HEK293 (cell line): ENCODE measurements at regions not wholly inside any gene's neighbourhood (a gene's known extent, or its start where the extent isn't known, plus 50 kb on each side); places are given as distances from the start of the nearest gene placed in this dataset.

Experiments used
- CTCF ChIA-PET: fragments of 350-600 bp; formaldehyde crosslinking; extraction: SDS; loops from one replicate; lab custom pipeline; 2021; ENCODE audit warnings: antibody characterized with exemption; lab: Yijun Ruan, JAX
- POLR2A ChIA-PET: fragments of 300-600 bp; formaldehyde crosslinking; extraction: SDS; loops from one replicate; lab custom pipeline; 2020; ENCODE audit warnings: antibody characterized with exemption, inconsistent platforms; lab: Yijun Ruan, JAX
- H3K27ac ChIP-seq: fragments of 200-500 bp; sonication (Bioruptor generic); 2 replicates; pipeline ENCODE4 v1.5.1; 2014; ENCODE audit warnings: low read depth, low read length, control low read depth, inconsistent platforms; ENCODE audit errors: extremely low read depth
- H3K36me3 ChIP-seq, 2 experiments: fragments of 200-500 bp in 1 of 2; sonication (Bioruptor generic) in 1 of 2; 1 replicate in 1 of 2; 2 replicates in 1 of 2; pipeline ENCODE4 v1.5.1; 2014 to 2017; ENCODE audit warnings: inconsistent platforms in 2 of 2, low read length in 2 of 2; ENCODE audit not compliant: control insufficient read depth in 2 of 2, insufficient read depth in 1 of 2
- H3K4me1 ChIP-seq: fragments of 200-500 bp; sonication (Bioruptor generic); 2 replicates; pipeline ENCODE4 v1.5.1; 2014; ENCODE audit warnings: mild to moderate bottlenecking, low read length, inconsistent platforms; ENCODE audit not compliant: control insufficient read depth, insufficient read depth
- H3K4me3 ChIP-seq: 2 replicates; pipeline ENCODE4 v1.5.1; 2011; ENCODE audit warnings: low read depth, mild to moderate bottlenecking, control low read depth, low read length, moderate library complexity
- H3K9me3 ChIP-seq: fragments of 200-500 bp; sonication (Bioruptor generic); 2 replicates; pipeline ENCODE4 v1.5.1; 2014; ENCODE audit warnings: low read depth, low read length, inconsistent platforms; ENCODE audit not compliant: control insufficient read depth, insufficient read depth
- BCL6B ChIP-seq: fragments of 450-650 bp; formaldehyde crosslinking; IDR thresholded peaks from 2 replicates; pipeline ENCODE4 v1.5.1; 2017; ENCODE audit warnings: missing biosample characterization, missing genetic modification characterization
- GLI2 ChIP-seq: fragments of 450-650 bp; formaldehyde crosslinking; IDR thresholded peaks from 2 replicates; pipeline ENCODE4; 2017; ENCODE audit warnings: missing biosample characterization, missing genetic modification characterization, low read depth, borderline replicate concordance
- PRDM10 ChIP-seq: fragments of 450-650 bp; formaldehyde crosslinking; IDR thresholded peaks from 2 replicates; pipeline ENCODE4 v1.5.1; 2016; ENCODE audit warnings: missing biosample characterization, missing genetic modification characterization
- SETDB1 ChIP-seq: IDR thresholded peaks from one replicate; pipeline ENCODE4 v1.6.1; 2017; ENCODE audit warnings: mild to moderate bottlenecking, low read length, moderate library complexity, mixed read lengths; ENCODE audit not compliant: insufficient read length
- WT1 ChIP-seq: fragments of 450-650 bp; formaldehyde crosslinking; IDR thresholded peaks from 2 replicates; pipeline ENCODE4 v1.5.1; 2016; ENCODE audit warnings: missing biosample characterization, missing genetic modification characterization
- ZBTB21 ChIP-seq: fragments of 450-650 bp; formaldehyde crosslinking; IDR thresholded peaks from 2 replicates; pipeline ENCODE4 v1.5.1; 2017; ENCODE audit warnings: missing biosample characterization, missing genetic modification characterization
- ZBTB49 ChIP-seq: fragments of 450-650 bp; formaldehyde crosslinking; IDR thresholded peaks from 2 replicates; pipeline ENCODE4 v1.5.1; 2016; ENCODE audit warnings: missing biosample characterization, missing genetic modification characterization, low read depth
- ZFHX2 ChIP-seq: fragments of 450-650 bp; formaldehyde crosslinking; conservative IDR thresholded peaks from 2 replicates; pipeline ENCODE4 v1.5.1; 2016; ENCODE audit warnings: missing biosample characterization, missing genetic modification characterization
- ZNF426 ChIP-seq: fragments of 450-650 bp; formaldehyde crosslinking; IDR thresholded peaks from 2 replicates; pipeline ENCODE4 v1.5.1; 2017; ENCODE audit warnings: missing biosample characterization, missing genetic modification characterization, mild to moderate bottlenecking, inconsistent platforms, moderate library complexity
- ZNF473 ChIP-seq: fragments of 450-650 bp; formaldehyde crosslinking; IDR thresholded peaks from 2 replicates; pipeline ENCODE4 v1.5.1; 2017; ENCODE audit warnings: missing biosample characterization, missing genetic modification characterization
- ZNF488 ChIP-seq: fragments of 450-650 bp; formaldehyde crosslinking; IDR thresholded peaks from 2 replicates; pipeline ENCODE4 v1.5.1; 2016; ENCODE audit warnings: missing biosample characterization, missing genetic modification characterization
- ZNF501 ChIP-seq: fragments of 450-650 bp; formaldehyde crosslinking; IDR thresholded peaks from 2 replicates; pipeline ENCODE4 v1.5.1; 2016; ENCODE audit warnings: missing biosample characterization, missing genetic modification characterization
- ZNF530 ChIP-seq: fragments of 450-650 bp; formaldehyde crosslinking; IDR thresholded peaks from 2 replicates; pipeline ENCODE4 v1.5.1; 2016; ENCODE audit warnings: low read depth, missing biosample characterization, missing genetic modification characterization
- ZNF677 ChIP-seq: fragments of 450-650 bp; IDR thresholded peaks from 2 replicates; pipeline ENCODE4 v1.5.0; 2018; ENCODE audit warnings: missing biosample characterization, mild to moderate bottlenecking, missing genetic modification characterization, moderate library complexity
- ZSCAN18 ChIP-seq: fragments of 450-650 bp; formaldehyde crosslinking; IDR thresholded peaks from 2 replicates; pipeline ENCODE4 v1.5.1; 2016; ENCODE audit warnings: missing biosample characterization, missing genetic modification characterization

GRCh38 chr4:56220261-56220660, 167.0 kb downstream of the AASDH start:
- CTCF ChIA-PET = no interaction called here
- no peaks in the 10 kb centered on the region for H3K36me3 ChIP-seq
- H3K9me3 ChIP-seq = no peaks in the 10 kb centered on the region
- POLR2A ChIA-PET = no interaction called here
- H3K4me1 ChIP-seq = no peaks in the 10 kb centered on the region
- H3K4me3 ChIP-seq = no peak overlapping the region
- no peak for TF ChIP-seq ZNF677 (tag by site-specific recombination)
- TF ChIP-seq, all 188 proteins: peak for 0
- H3K27ac ChIP-seq = no peak overlapping the region

- ChIA-PET POLR2A (no interaction called here), CTCF (no interaction called here)
- no peak overlapping the region for H3K27ac ChIP-seq
- no peaks in the 10 kb centered on the region for H3K36me3 ChIP-seq
- H3K4me1 ChIP-seq = no peaks in the 10 kb centered on the region
- no peak overlapping the region for H3K4me3 ChIP-seq
- no peaks in the 10 kb centered on the region for H3K9me3 ChIP-seq
- no peak for TF ChIP-seq PRDM10 (tag by site-specific recombination)
- no peak for TF ChIP-seq ZFHX2 (tag by site-specific recombination)
- no peak for TF ChIP-seq ZNF426 (tag by site-specific recombination)
- no peak for TF ChIP-seq ZNF473 (tag by site-specific recombination)
- TF ChIP-seq ZNF501 = no peak
- no peak for TF ChIP-seq ZNF530 (tag by site-specific recombination)
- no peak for TF ChIP-seq BCL6B (tag by site-specific recombination)
- no peak for TF ChIP-seq ZBTB49 (tag by site-specific recombination)
- no peak for TF ChIP-seq GLI2 (tag by site-specific recombination)
- TF ChIP-seq SETDB1 = no peak
- TF ChIP-seq ZSCAN18 = no peak
- TF ChIP-seq ZBTB21 = no peak
- TF ChIP-seq WT1 = no peak
- no peak for TF ChIP-seq ZNF488 (tag by site-specific recombination)
Observed at GRCh38 chr4:56219447-56219846, 167.8 kb downstream of the AASDH start.
